Heart right ventricle (tissue), 16 donors: ENCODE measurements at regions not wholly inside any gene's neighbourhood (a gene's known extent, or its start where the extent isn't known, plus 50 kb on each side); places are given as distances from the start of the nearest gene placed in this dataset.

Source experiments
- ATAC-seq, 8 donors: fragments of 200-7000 bp; cut with Tn5 transposase; one replicate each; pipeline ENCODE4 v1.9.1; 2020; ENCODE audit warnings: mild to moderate bottlenecking in 8 of 8, moderate library complexity in 8 of 8, moderate number of reproducible peaks in 1 of 8
- DNase-seq, 2 donors: peaks; one replicate each; pipeline ENCODE4 v3.0.0-alpha.2; 2020
- H3K27ac ChIP-seq, 10 donors: fragments of 200-600 bp; sonication (generic) in 2 of 10; one replicate each; pipeline versions ENCODE4 v1.5.0 to v1.8.0; 2020 to 2022; ENCODE audit warnings: mild to moderate bottlenecking in 3 of 10
- H3K27me3 ChIP-seq, 7 donors: fragments of 200-600 bp; one replicate each; pipeline ENCODE4 v1.8.0; 2021 to 2022; ENCODE audit warnings: mild to moderate bottlenecking in 2 of 7
- H3K36me3 ChIP-seq, 9 donors: fragments of 200-600 bp; sonication (generic) in 1 of 9; one replicate each; pipeline versions ENCODE4 v1.5.0 to v1.8.0; 2020 to 2022; ENCODE audit warnings: mild to moderate bottlenecking in 2 of 9
- H3K4me1 ChIP-seq, 9 donors: fragments of 200-600 bp; sonication (generic) in 1 of 9; one replicate each; pipeline versions ENCODE4 v1.5.0 to v1.8.0; 2020 to 2022; ENCODE audit warnings: mild to moderate bottlenecking in 4 of 9
- H3K4me3 ChIP-seq, 10 donors: fragments of 200-600 bp; sonication (generic) in 2 of 10; one replicate each; pipeline versions ENCODE4 v1.5.0 to v1.8.0; 2020 to 2022; ENCODE audit warnings: mild to moderate bottlenecking in 7 of 10, moderate library complexity in 2 of 10
- H3K9me3 ChIP-seq, 11 donors: fragments of 200-600 bp in 10 of 11; sonication (generic) in 2 of 11; one replicate each; pipeline versions ENCODE4 v1.5.0 to v1.8.0; 2013 to 2022; ENCODE audit warnings: mild to moderate bottlenecking in 2 of 11, control low read depth in 1 of 11, moderate library complexity in 1 of 11
- CTCF ChIP-seq, 9 donors: fragments of 200-600 bp; sonication (generic) in 2 of 9; IDR thresholded peaks; one replicate each; pipeline versions ENCODE4 v1.5.0 to v1.8.0; 2021 to 2022; ENCODE audit warnings: antibody characterized with exemption in 9 of 9, mild to moderate bottlenecking in 5 of 9, moderate library complexity in 1 of 9
- WGBS, 2 donors: extraction: QIAGEN DNeasy Blood & Tissue Kit; methylation state at CpG; one replicate each; pipeline ENCODE4 v1.1.7; 2013; ENCODE audit warnings: inconsistent platforms in 1 of 2; 5-methylcytosine and 5-hydroxymethylcytosine counted together
- intact Hi-C, 10 donors: fragments of 100-400 bp; cut with DNase I; formaldehyde crosslinking; loops; one replicate each; pipeline versions ENCODE4 v1.11.1 to v1.14.2; 2022
- donor health status: Arrhythmogenic right ventricular cardiomyopathy.
- donor health status: ischemic (EF 13 %, LVEDD 7.1; RV severe dilation, severe dysfunction).
- donor health status: healthy with polysubstance abuse.
- donor health status: DM: no; HTN: yes; CAD: no.
- donor health status: DM: no; HTN: no; CAD: no.
- donor health status: ischemic (EF 25% LVEDD 6.9; RV normal size, moderate dysfunction).
- donor health status: ischemic (EF 25% LVEDD 5.7; RV mildly dilated, moderate dysfunction).
- donor health status: healthy.
- donor health status: DM: yes; HTN: yes; CAD: no.
- donor health status: Ischemic cardiomyopathy.
- donor health status: ischemic (EF 35%, LVEDD 5.7; RV mildly dilated, moderate dysfunction).
- donor health status: nonischemic (EF 11% LVEDD 7.7; RV severe dilation, severe dysfunction).
- donor health status: DM: yes; HTN: yes; CAD: no.
- donor health status: PGD.
- donor health status: ischemic (EF 29% LVEDD 5.4; RV normal size, mild dysfunction).
- donor health status: nonischemic (EF 23%, LVEDD 6.1; RV moderate dilation, normal function).

- Histone ChIP-seq H3K36me3 (no peaks in the 10 kb centered on the region), H3K9me3 (no peaks in the 10 kb centered on the region), H3K4me1 (no peaks in the 10 kb centered on the region), H3K27me3 (peaks cover 0 to 49% (median 17%) of the 10 kb centered on the region in 7 donors), H3K27ac (no peak overlapping the region), H3K4me3 (no peak overlapping the region)
- no peak for TF ChIP-seq CTCF (IDR thresholded peaks at IDR 0.05)
- 90 to 91% methylated on average over 9 of the region's 9 CpGs for WGBS, 2 donors
- DNase-seq (no peak), ATAC-seq (no peak)
- intact Hi-C loops, result no loop called here
Observed at GRCh38 chr10:128373071-128373749, 247.0 kb upstream of the MKI67 start.

GRCh38 chr10:128373831-128374230 is 247.6 kb upstream of the MKI67 start:
- no peak for ATAC-seq
- no peaks in the 10 kb centered on the region for H3K36me3 ChIP-seq
- H3K9me3 ChIP-seq, result no peaks in the 10 kb centered on the region
- no peak for TF ChIP-seq CTCF (IDR thresholded peaks at IDR 0.05)
- H3K27me3 ChIP-seq, result peaks cover 0 to 47% (median 16%) of the 10 kb centered on the region in 7 donors
- 82 to 84% methylated on average over 7 of the region's 7 CpGs for WGBS, 2 donors
- no peak for DNase-seq
- intact Hi-C loops, result no loop called here
- H3K27ac ChIP-seq, result no peak overlapping the region
- H3K4me3 ChIP-seq, result no peak overlapping the region
- no peaks in the 10 kb centered on the region for H3K4me1 ChIP-seq

GRCh38 chr10:128375171-128375570 is 248.9 kb upstream of the MKI67 start:
- H3K4me3 ChIP-seq, result no peak overlapping the region
- ATAC-seq, result no peak
- H3K36me3 ChIP-seq, result no peaks in the 10 kb centered on the region
- no peaks in the 10 kb centered on the region for H3K9me3 ChIP-seq
- no peak for DNase-seq
- H3K27ac ChIP-seq, result no peak overlapping the region
- WGBS, 2 donors, result 68% methylated on average over 7 of the region's 7 CpGs
- H3K4me1 ChIP-seq, result no peaks in the 10 kb centered on the region
- intact Hi-C loops, result no loop called here
- peaks cover 0 to 45% (median 16%) of the 10 kb centered on the region in 7 donors for H3K27me3 ChIP-seq
- TF ChIP-seq CTCF (IDR thresholded peaks at IDR 0.05), result no peak

GRCh38 chr10:128377364-128377987 is 251.3 kb upstream of the MKI67 start:
- 76 to 84% methylated on average over 9 of the region's 9 CpGs for WGBS, 2 donors

More at GRCh38 chr10:128377364-128377987, 251.3 kb upstream of the MKI67 start:
- Histone ChIP-seq H3K27ac (no peak overlapping the region), H3K4me1 (no peaks in the 10 kb centered on the region), H3K9me3 (no peaks in the 10 kb centered on the region), H3K4me3 (no peak overlapping the region), H3K27me3 (peaks cover 0 to 55% (median 25%) of the 10 kb centered on the region in 7 donors), H3K36me3 (no peaks in the 10 kb centered on the region)
- no peak for TF ChIP-seq CTCF (IDR thresholded peaks at IDR 0.05)
- intact Hi-C loops, result no loop called here
- ATAC-seq, result no peak
- no peak for DNase-seq
